ENCODE measurements at regions not wholly inside any gene's neighbourhood (a gene's known extent, or its start where the extent isn't known, plus 50 kb on each side); places are given as distances from the start of the nearest gene placed in this dataset.

GRCh38 chr6:148269386-148269785 is 73.3 kb upstream of the SASH1 start:
- no peak for DNase-seq

GRCh38 chr6:148271711-148272439 is 70.8 kb upstream of the SASH1 start:
- no peak for DNase-seq

- DNase-seq: no peak
Measured at GRCh38 chr6:148272597-148272996, 70.0 kb upstream of the SASH1 start.

DNA sequence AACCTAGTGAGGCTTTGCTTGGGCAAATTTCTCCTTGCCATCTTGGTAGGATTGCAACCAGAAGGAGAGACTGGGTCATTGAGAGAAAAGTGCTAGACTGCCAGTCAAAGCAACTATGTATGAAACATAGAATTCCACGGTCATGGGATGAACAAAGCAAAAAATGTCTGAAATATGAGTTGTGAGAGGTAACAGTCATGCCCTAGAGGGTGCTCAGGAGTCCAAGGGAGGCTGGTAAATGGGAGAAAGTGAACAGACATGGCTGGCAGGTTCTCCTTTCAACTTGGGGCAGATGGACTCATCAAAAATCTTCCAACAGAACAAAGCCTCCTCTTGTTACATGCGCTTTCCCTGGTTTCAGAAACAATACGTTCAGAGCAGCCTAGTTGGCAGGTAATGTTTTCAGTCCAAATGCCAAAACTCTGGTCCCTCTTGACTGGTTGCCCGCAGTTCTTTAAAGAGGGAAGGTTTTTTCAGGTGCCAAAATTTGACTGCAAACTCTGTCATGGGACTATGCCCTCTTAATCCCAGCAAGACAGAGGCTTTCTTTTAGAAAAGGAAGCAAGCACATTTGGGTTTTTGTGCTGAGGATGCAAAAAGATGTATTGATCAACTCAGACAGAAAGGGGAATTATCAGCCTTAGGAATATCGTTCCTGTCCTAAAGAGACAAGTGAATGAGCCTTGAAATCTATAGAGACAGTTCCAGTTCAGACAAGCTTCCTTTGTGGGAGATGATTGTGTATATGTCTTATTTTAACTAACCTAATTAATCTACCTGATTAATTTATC is 68.5 kb upstream of the SASH1 start:
- no peak for DNase-seq

DNA sequence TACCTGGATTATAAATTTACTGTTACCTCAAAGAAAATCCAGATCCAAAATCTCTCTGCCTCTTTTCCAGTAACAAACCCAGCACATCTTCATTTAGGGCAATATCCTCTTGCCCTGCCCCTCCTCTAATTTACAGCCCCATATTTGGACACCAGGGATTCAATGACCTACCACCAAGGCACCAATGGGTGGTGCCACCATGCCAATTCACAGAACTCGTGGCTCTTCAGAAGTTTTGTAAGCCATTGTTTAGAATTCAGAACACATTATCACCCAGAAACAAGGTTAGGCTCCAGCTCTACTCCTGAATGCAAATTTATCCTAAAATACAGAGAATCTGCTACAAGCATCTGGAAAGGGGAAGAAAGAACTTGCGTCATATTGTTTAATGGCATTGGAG is 67.8 kb upstream of the SASH1 start:
- no peak for DNase-seq

GRCh38 chr6:148285205-148285604 is 57.4 kb upstream of the SASH1 start:
- no peak for DNase-seq

DNA sequence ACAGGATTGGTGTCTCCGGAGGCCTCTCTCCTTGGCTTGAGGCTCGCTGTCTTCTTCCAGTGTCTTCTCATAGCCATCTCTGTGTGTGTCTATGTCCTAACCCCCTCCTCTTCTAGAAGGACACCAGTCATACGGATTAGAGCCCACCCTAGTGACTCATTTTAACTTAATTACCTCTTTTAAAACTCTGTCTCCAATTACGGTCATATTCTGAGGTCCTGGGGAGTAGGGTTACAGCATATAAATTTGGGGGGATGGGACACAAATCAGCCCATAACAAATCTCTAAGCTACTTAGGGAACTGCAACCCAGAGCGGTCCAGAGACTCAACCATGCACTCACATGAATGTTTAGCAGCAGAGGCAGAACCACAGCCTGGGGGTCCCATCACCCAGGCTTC is 56.1 kb upstream of the SASH1 start:
- no peak for DNase-seq

- DNase-seq: no peak
Measured at GRCh38 chr6:148287623-148288333, 54.9 kb upstream of the SASH1 start.

GRCh38 chr6:148288541-148288940 is 54.1 kb upstream of the SASH1 start:
- no peak for DNase-seq

DNA sequence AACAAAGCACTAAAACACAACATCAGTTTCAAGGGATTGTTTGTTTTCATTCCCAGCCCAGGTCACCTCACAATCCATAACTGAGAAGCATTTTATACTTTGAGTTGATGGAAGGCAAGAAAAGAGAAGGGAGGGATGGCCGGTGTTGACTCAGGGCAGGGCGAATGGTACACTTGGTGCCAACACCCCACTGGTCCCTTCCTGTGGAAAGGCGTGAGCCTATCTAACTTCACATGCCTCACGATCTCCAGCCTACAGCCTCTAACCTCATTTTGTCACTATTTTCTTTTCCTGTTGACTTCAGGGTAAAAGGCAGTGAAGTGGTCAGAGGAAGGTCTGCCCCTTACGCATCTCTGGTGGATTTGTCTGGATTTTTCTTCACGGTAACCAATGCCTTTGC is 53.5 kb upstream of the SASH1 start:
- no peak for DNase-seq

DNA sequence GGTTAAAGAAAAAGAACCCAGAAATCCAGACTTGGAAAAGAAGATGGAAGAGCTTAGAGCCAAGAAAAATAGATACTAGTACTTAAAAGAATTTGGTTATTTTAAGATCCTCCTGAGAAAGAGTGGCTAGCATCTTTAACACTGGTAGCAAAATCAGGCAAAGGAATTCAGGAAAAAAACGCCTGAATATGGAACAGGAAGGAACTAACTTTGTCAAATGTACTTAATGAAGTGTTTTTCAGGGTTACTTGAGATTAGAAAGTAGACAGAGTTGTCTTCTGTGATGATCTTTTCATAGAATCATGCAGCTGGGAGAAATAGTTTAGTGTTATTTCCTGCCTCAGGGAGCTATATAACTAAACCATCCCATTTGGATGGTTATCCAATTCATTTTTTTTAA is 50.8 kb upstream of the SASH1 start:
- no peak for DNase-seq
